GM13976 (cell line): ENCODE measurements at regions not wholly inside any gene's neighbourhood (a gene's known extent, or its start where the extent isn't known, plus 50 kb on each side); places are given as distances from the start of the nearest gene placed in this dataset.
"Not testable (repeated sequence)": the region's sequence is repeated elsewhere in the genome, so short reads cannot be mapped to it uniquely, and the experiment has no call there.

Source experiments
- DNase-seq: peaks from one replicate; pipeline ENCODE4 v3.0.0; 2012; ENCODE audit warnings: low spot score
- CTCF ChIP-seq: IDR thresholded peaks from 2 replicates; pipeline ENCODE4 v1.5.1; 2012; ENCODE audit warnings: borderline replicate concordance, mild to moderate bottlenecking; ENCODE audit not compliant: insufficient read depth; ENCODE audit errors: extremely low read depth, missing control alignments, control extremely low read depth
- in situ Hi-C: fragments of 300-500 bp; cut with MboI; formaldehyde crosslinking; loops from one replicate; pipeline ENCODE4 v1.12.0; 2022; ENCODE audit warnings: low sequenced_read_pairs, mixed read lengths, inconsistent platforms; ENCODE audit not compliant: unreplicated experiment

DNA sequence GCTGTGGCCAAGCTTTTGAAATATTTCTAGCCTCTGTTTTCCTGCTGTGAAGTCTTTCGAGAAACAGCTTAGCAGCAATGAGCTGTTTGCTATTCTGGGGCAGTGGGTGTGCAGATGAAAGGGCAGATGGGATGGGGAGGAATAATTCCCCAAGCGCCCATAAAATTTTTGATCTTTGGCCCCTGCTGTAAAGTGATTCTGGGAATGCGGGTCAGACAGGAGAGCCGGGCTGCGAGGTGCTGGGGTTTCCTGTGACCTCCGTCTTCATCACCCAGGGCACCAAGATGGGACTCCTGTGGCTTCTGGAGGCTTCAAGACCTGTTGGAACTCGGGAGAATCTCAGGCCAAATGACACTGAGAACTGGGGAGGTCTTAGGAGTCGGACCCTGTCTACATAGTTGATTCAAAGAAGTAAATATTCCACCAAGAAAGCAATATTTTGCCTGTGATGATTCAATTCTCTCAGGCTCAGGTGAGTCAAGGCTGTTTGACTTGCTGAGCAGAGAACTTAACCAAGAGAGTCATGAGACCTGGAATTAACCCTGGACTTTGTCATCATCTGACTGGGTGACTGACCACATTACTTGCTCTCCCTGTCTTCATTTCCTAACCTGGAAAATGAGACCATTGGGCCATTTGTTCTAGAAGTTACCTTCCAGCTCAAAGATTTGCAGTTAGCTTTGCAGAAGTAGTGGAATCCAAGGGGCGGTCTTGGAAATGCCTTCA, 86.4 kb downstream of the POLR2M start:
- no peak for TF ChIP-seq CTCF
- DNase-seq = no peak
- in situ Hi-C loops = no loop called here

DNA sequence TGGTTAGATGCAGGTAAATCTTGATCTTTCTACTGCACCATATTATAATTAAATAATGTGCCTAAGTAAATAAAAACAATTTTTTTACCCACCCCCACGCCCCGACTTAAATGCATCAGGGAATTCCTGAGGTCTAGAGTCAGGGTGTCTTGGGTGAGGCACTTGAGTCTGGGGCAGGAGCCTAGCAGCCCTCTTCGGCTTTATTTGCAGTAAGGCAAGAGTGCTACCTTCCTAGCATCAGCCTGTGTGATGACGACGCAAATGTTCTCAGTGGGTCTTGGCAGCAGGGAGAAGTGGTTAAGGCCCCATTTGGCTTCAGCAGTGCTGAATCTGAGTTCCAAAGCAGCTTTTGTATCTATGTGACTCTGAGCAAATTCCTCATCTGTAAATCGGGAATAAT, 88.7 kb downstream of the POLR2M start:
- in situ Hi-C loops = no loop called here

DNA sequence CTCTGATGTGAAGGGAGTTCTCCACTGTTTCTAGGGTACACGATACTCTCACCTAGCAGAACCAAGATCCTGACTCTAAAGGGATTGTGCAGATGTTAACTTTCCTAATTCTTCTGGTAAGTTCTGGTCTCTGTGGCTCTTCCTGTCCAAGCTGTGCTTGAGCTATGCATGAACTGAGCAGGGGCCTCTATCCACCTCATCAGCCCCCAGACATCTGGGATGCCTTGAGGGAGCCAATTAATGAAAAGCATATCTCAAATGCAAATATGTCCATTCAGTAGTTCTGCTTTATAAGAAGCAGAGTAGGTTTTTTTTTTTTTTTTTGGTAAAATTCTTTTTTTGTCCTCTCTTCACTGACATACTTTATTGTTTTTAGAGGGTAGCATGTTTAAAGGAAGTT, 89.6 kb downstream of the POLR2M start:
- in situ Hi-C loops = no loop called here
- no peak for TF ChIP-seq CTCF
- no peak for DNase-seq

More for the DNA sequence above, 88.7 kb downstream of the POLR2M start:
- TF ChIP-seq CTCF = no peak
- DNase-seq = no peak

- no peak for DNase-seq
- in situ Hi-C loops = no loop called here
These were observed 90.6 kb downstream of the POLR2M start for GRCh38 chr15:57797110-57797509.

DNA sequence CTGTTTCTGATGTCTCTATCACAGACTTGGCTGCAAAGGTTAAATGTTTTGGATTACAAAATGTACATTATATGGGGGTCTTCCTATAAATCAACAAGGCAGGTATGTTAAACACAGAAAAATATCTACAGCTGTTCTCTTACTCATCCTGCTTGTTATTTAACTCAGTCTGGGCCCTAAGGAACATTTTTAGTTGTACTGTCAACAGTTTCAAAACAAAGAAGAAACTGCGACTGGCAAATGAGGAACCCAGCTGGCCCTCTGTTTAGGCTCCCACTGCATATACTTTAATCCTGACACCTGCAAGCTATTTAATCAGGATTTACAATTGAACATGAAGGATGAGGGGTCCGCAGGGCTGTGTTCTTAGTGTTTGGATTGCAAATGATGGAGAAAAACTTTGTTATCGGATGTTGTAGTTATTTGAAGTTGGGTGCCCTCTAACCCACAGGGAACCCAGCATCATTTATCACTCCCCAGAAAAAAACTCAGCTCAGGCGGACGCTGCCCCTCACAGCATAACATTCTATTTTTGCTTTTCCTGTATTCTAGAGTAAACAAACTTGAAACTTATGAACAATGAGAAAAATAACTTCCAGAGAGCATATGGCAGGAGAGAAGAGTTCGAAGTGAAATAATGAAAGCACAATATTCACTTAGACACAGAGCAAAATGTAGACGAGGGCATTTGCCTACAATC, 91.2 kb downstream of the POLR2M start:
- TF ChIP-seq CTCF = no peak

More at GRCh38 chr15:57797110-57797509, 90.6 kb downstream of the POLR2M start:
- no peak for TF ChIP-seq CTCF

GRCh38 chr15:57806003-57806402, 99.5 kb downstream of the POLR2M start:
- in situ Hi-C loops = no loop called here
- TF ChIP-seq CTCF = no peak
- DNase-seq = no peak

More for the DNA sequence above, 91.2 kb downstream of the POLR2M start:
- no peak for DNase-seq
- in situ Hi-C loops = no loop called here

- in situ Hi-C loops, DNase-seq: not testable (repeated sequence)
These were observed 102.8 kb downstream of the POLR2M start for GRCh38 chr15:57809285-57809684.
